GM19043 (cell line): ENCODE measurements at regions not wholly inside any gene's neighbourhood (a gene's known extent, or its start where the extent isn't known, plus 50 kb on each side); places are given as distances from the start of the nearest gene placed in this dataset.

Experiments
- ATAC-seq: cut with Tn5 transposase; IDR thresholded peaks from one replicate; pipeline ENCODE4 v1.9.1; 2021; ENCODE audit warnings: low read depth; ENCODE audit not compliant: unreplicated experiment

- no peak for ATAC-seq
Measured at GRCh38 chrX:4185086-4185485, 471.6 kb upstream of the PRKX start.

GRCh38 chrX:4182408-4182806 is 469.0 kb upstream of the PRKX start:
- no peak for ATAC-seq

- no peak for ATAC-seq
Measured at GRCh38 chrX:4181782-4182407, 468.4 kb upstream of the PRKX start.

- ATAC-seq: no peak
Measured at GRCh38 chrX:4179031-4179430, 465.6 kb upstream of the PRKX start.

GRCh38 chrX:4175221-4175620 is 461.8 kb upstream of the PRKX start:
- ATAC-seq: no peak

- no peak for ATAC-seq
Measured at GRCh38 chrX:4173743-4174142, 460.3 kb upstream of the PRKX start.

- no peak for ATAC-seq
Measured at GRCh38 chrX:4151798-4152197, 438.3 kb upstream of the PRKX start.

- ATAC-seq: no peak
Measured at GRCh38 chrX:4150259-4150658, 436.8 kb upstream of the PRKX start.

GRCh38 chrX:4129626-4130025 is 416.2 kb upstream of the PRKX start:
- no peak for ATAC-seq

GRCh38 chrX:4118666-4119530 is 405.4 kb upstream of the PRKX start:
- ATAC-seq: no peak

- ATAC-seq: no peak
Measured at GRCh38 chrX:4110964-4111363, 397.5 kb upstream of the PRKX start.

- ATAC-seq: no peak
Measured at GRCh38 chrX:4094926-4095325, 381.5 kb upstream of the PRKX start.

GRCh38 chrX:4091046-4091760 is 377.8 kb upstream of the PRKX start:
- no peak for ATAC-seq

- no peak for ATAC-seq
Measured at GRCh38 chrX:4059893-4060292, 346.4 kb upstream of the PRKX start.

- ATAC-seq: no peak
Measured at GRCh38 chrX:4043951-4044350, 330.5 kb upstream of the PRKX start.

- no peak for ATAC-seq
Measured at GRCh38 chrX:4035874-4036273, 322.4 kb upstream of the PRKX start.

GRCh38 chrX:4028151-4028550 is 314.7 kb upstream of the PRKX start:
- no peak for ATAC-seq

GRCh38 chrX:4005281-4005680 is 291.8 kb upstream of the PRKX start:
- ATAC-seq: no peak

GRCh38 chrX:4004822-4005221 is 291.4 kb upstream of the PRKX start:
- ATAC-seq: no peak

GRCh38 chrX:3994315-3994714 is 280.9 kb upstream of the PRKX start:
- no peak for ATAC-seq

GRCh38 chrX:3990569-3990968 is 277.1 kb upstream of the PRKX start:
- no peak for ATAC-seq
